Suprapubic skin (tissue), 4 donors: ENCODE measurements at regions not wholly inside any gene's neighbourhood (a gene's known extent, or its start where the extent isn't known, plus 50 kb on each side); places are given as distances from the start of the nearest gene placed in this dataset.

Experiments used
- DNase-seq, 2 donors: peaks; one replicate each; pipeline ENCODE4 v3.0.0-alpha.2; 2019; ENCODE audit warnings: low spot score in 2 of 2
- H3K27ac ChIP-seq: fragments of 200-600 bp; sonication (generic); one replicate; pipeline ENCODE4 v1.5.1; 2019
- H3K27me3 ChIP-seq: fragments of 200-600 bp; sonication (generic); one replicate; pipeline ENCODE4 v1.5.1; 2019
- H3K36me3 ChIP-seq: fragments of 200-600 bp; sonication (generic); one replicate; pipeline ENCODE4 v1.5.1; 2019
- H3K4me1 ChIP-seq: fragments of 200-600 bp; sonication (generic); one replicate; pipeline ENCODE4 v1.5.1; 2019
- H3K4me3 ChIP-seq: fragments of 200-600 bp; sonication (generic); one replicate; pipeline ENCODE4 v1.5.1; 2019; ENCODE audit warnings: mild to moderate bottlenecking
- H3K9me3 ChIP-seq: fragments of 200-600 bp; sonication (generic); one replicate; pipeline ENCODE4 v1.5.1; 2019
- EP300 ChIP-seq: sonication (generic); formaldehyde crosslinking; IDR thresholded peaks from one replicate; pipeline ENCODE4 v1.6.1; 2017; ENCODE audit warnings: antibody characterized with exemption
- POLR2A ChIP-seq, 2 donors: fragments of 450-650 bp; IDR thresholded peaks; one replicate each; pipeline ENCODE4 v1.6.1; 2017; ENCODE audit warnings: antibody characterized with exemption in 2 of 2, mild to moderate bottlenecking in 2 of 2, moderate library complexity in 2 of 2
- POLR2AphosphoS5 ChIP-seq, 3 donors: sonication (generic); formaldehyde crosslinking; IDR thresholded peaks; one replicate each; pipeline ENCODE4 v1.6.1; 2017; ENCODE audit warnings: antibody characterized with exemption in 3 of 3
- WGBS: methylation state at CpG from one replicate; pipeline ENCODE4 v1.1.5; 2018; 5-methylcytosine and 5-hydroxymethylcytosine counted together
- TF ChIP-seq, protein P1 (sequence below), 2 donors: fragments of 200-600 bp in 1 of 2; fragments of 450-650 bp in 1 of 2; sonication (generic) in 1 of 2; IDR thresholded peaks; one replicate each; pipeline ENCODE4 v1.5.1; 2016 to 2019; ENCODE audit warnings: antibody characterized with exemption in 2 of 2, mild to moderate bottlenecking in 1 of 2, moderate library complexity in 1 of 2

GRCh38 chr1:229106526-229107125 is 164.3 kb upstream of the RAB4A start:
- peak in 1 of 2 donors; percentile 60 for DNase-seq

DNA sequence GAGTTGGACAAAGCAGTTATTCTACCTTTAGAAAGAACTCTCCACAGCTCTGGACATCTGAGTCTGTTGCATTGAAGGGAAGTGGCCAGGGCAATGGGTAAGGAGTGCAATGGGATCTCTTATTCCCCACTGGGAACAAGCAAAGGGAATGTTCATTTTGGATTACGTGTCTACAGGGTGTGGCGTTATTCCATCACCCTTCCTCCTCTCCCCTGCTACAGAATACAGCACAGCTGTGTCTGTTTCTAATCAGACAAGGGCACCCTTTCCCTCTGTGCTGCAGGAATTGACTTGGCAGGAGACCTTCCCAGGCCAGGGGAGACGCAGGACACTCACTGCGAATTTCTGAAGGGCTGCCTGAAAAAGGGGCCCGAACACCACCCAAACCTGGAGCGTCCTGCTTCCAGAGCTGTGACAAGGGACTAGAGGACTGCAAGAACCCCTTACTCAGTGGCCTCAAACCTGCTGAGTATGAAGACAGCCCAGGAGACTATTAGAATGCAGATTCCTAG is 163.6 kb upstream of the RAB4A start:
- peak; percentile 37 to 48 for DNase-seq
- no peaks in the 10 kb centered on the region for H3K27me3 ChIP-seq
- WGBS = 56% methylated on average over 3 of the region's 6 CpGs
- TF ChIP-seq, protein P1, sequence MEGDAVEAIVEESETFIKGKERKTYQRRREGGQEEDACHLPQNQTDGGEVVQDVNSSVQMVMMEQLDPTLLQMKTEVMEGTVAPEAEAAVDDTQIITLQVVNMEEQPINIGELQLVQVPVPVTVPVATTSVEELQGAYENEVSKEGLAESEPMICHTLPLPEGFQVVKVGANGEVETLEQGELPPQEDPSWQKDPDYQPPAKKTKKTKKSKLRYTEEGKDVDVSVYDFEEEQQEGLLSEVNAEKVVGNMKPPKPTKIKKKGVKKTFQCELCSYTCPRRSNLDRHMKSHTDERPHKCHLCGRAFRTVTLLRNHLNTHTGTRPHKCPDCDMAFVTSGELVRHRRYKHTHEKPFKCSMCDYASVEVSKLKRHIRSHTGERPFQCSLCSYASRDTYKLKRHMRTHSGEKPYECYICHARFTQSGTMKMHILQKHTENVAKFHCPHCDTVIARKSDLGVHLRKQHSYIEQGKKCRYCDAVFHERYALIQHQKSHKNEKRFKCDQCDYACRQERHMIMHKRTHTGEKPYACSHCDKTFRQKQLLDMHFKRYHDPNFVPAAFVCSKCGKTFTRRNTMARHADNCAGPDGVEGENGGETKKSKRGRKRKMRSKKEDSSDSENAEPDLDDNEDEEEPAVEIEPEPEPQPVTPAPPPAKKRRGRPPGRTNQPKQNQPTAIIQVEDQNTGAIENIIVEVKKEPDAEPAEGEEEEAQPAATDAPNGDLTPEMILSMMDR (IDR thresholded peaks at IDR 0.05) = no peak
- TF ChIP-seq POLR2A (IDR thresholded peaks at IDR 0.05) (no peak), EP300 (no peak), POLR2AphosphoS5 (IDR thresholded peaks at IDR 0.05) (no peak)
- H3K27ac ChIP-seq = no peak overlapping the region
- H3K9me3 ChIP-seq = no peaks in the 10 kb centered on the region
- H3K4me3 ChIP-seq = no peak overlapping the region
- no peaks in the 10 kb centered on the region for H3K36me3 ChIP-seq
- peaks cover 33% of the 10 kb centered on the region for H3K4me1 ChIP-seq

More at GRCh38 chr1:229106526-229107125, 164.3 kb upstream of the RAB4A start:
- H3K36me3 ChIP-seq = no peaks in the 10 kb centered on the region
- no peaks in the 10 kb centered on the region for H3K9me3 ChIP-seq
- TF ChIP-seq EP300 = no peak
- TF ChIP-seq, protein P1 (IDR thresholded peaks at IDR 0.05) = no peak
- no peak for TF ChIP-seq POLR2A (IDR thresholded peaks at IDR 0.05)
- TF ChIP-seq POLR2AphosphoS5 (IDR thresholded peaks at IDR 0.05) = no peak
- no peaks in the 10 kb centered on the region for H3K27me3 ChIP-seq
- WGBS = 59% methylated on average over 7 of the region's 7 CpGs
- H3K4me1 ChIP-seq = peaks cover 40% of the 10 kb centered on the region
- no peak overlapping the region for H3K4me3 ChIP-seq
- no peak overlapping the region for H3K27ac ChIP-seq

GRCh38 chr1:229107972-229108371 is 162.9 kb upstream of the RAB4A start:
- peak in 1 of 2 donors; percentile 6 for DNase-seq
- H3K9me3 ChIP-seq = no peaks in the 10 kb centered on the region
- H3K27ac ChIP-seq = no peak overlapping the region
- no peaks in the 10 kb centered on the region for H3K27me3 ChIP-seq
- H3K4me1 ChIP-seq = peaks cover 27% of the 10 kb centered on the region
- H3K4me3 ChIP-seq = no peak overlapping the region
- no peaks in the 10 kb centered on the region for H3K36me3 ChIP-seq
- TF ChIP-seq, protein P1 (IDR thresholded peaks at IDR 0.05) = no peak
- TF ChIP-seq POLR2AphosphoS5 (IDR thresholded peaks at IDR 0.05) (no peak), POLR2A (IDR thresholded peaks at IDR 0.05) (no peak), EP300 (no peak)
- WGBS = 70% methylated on average over 2 of the region's 2 CpGs

GRCh38 chr1:229108598-229109201 is 162.2 kb upstream of the RAB4A start:
- no peaks in the 10 kb centered on the region for H3K36me3 ChIP-seq
- H3K27ac ChIP-seq = no peak overlapping the region
- peak; percentile 44 to 56 for DNase-seq
- H3K9me3 ChIP-seq = no peaks in the 10 kb centered on the region
- 80% methylated on average over 9 of the region's 10 CpGs for WGBS
- TF ChIP-seq POLR2AphosphoS5 (IDR thresholded peaks at IDR 0.05) (no peak), POLR2A (IDR thresholded peaks at IDR 0.05) (no peak)
- TF ChIP-seq, protein P1 (IDR thresholded peaks at IDR 0.05) = no peak
- H3K4me1 ChIP-seq = peaks cover 27% of the 10 kb centered on the region
- no peak overlapping the region for H3K4me3 ChIP-seq
- H3K27me3 ChIP-seq = no peaks in the 10 kb centered on the region

DNA sequence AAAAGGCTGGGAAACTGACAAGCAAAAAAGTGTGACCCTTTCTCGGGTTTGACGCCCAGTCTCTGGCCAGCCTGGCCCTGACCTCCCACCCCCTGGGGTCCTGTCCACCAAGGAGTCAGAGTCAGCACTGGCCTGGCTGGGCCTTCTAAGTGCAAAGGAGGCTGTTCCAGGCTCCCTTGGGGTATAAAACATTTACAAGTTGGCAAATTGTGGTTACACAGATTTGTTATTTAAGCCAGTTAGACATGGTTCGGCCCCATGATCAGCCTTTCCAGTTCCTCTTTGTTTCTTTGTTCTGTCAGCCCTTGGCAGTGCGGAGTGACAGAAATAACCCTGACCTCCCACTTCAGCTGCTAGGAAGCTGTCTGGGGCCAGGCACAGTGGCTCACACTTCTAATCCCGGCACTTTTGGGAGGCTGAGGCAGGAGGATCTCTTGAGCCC is 161.6 kb upstream of the RAB4A start:
- 69% methylated on average over 5 of the region's 5 CpGs for WGBS
- Histone ChIP-seq H3K4me3 (no peak overlapping the region), H3K27me3 (no peaks in the 10 kb centered on the region), H3K4me1 (peaks cover 27% of the 10 kb centered on the region), H3K36me3 (no peaks in the 10 kb centered on the region), H3K27ac (no peak overlapping the region), H3K9me3 (no peaks in the 10 kb centered on the region)
- peak in 1 of 2 donors; percentile 55 for DNase-seq
- TF ChIP-seq POLR2AphosphoS5 (IDR thresholded peaks at IDR 0.05) (no peak), EP300 (no peak), POLR2A (IDR thresholded peaks at IDR 0.05) (no peak)
- TF ChIP-seq, protein P1 (IDR thresholded peaks at IDR 0.05) = no peak
